ENCODE measurements at regions not wholly inside any gene's neighbourhood (a gene's known extent, or its start where the extent isn't known, plus 50 kb on each side); places are given as distances from the start of the nearest gene placed in this dataset.

GRCh38 chr2:30310371-30310770 is 79.0 kb downstream of the LBH start:
- H3K9me3 ChIP-seq (ENCODE audit: control insufficient read depth, low read length): no peaks in the 10 kb centered on the region
- no peak overlapping the region for H2AFZ ChIP-seq
- TF ChIP-seq CTCF (IDR thresholded peaks at IDR 0.05): no peak
- no peaks in the 10 kb centered on the region for H3K27me3 ChIP-seq (ENCODE audit: control insufficient read depth, insufficient read depth, low read length)
- no peaks in the 10 kb centered on the region for H3K79me2 ChIP-seq
- H3K36me3 ChIP-seq (ENCODE audit: control insufficient read depth, insufficient read depth, low read length): no peaks in the 10 kb centered on the region
- no peak overlapping the region for H3K4me3 ChIP-seq (ENCODE audit: low read depth, low read length)
- no peak overlapping the region for H3K27ac ChIP-seq
- H3K4me1 ChIP-seq: no peaks in the 10 kb centered on the region
- no peak overlapping the region for H3K4me2 ChIP-seq (ENCODE audit: low read length)
- H3K9ac ChIP-seq: no peak overlapping the region

- H3K4me1 ChIP-seq: no peaks in the 10 kb centered on the region
- H3K79me2 ChIP-seq: no peaks in the 10 kb centered on the region
- TF ChIP-seq CTCF (IDR thresholded peaks at IDR 0.05): no peak
- no peaks in the 10 kb centered on the region for H3K9me3 ChIP-seq (ENCODE audit: control insufficient read depth, low read length)
- no peaks in the 10 kb centered on the region for H3K27me3 ChIP-seq (ENCODE audit: control insufficient read depth, insufficient read depth, low read length)
- H3K4me3 ChIP-seq (ENCODE audit: low read depth, low read length): no peak overlapping the region
- H3K9ac ChIP-seq: no peak overlapping the region
- H2AFZ ChIP-seq: no peak overlapping the region
- H3K4me2 ChIP-seq (ENCODE audit: low read length): no peak overlapping the region
- H3K27ac ChIP-seq: no peak overlapping the region
- H3K36me3 ChIP-seq (ENCODE audit: control insufficient read depth, insufficient read depth, low read length): no peaks in the 10 kb centered on the region
These were observed 79.6 kb downstream of the LBH start for GRCh38 chr2:30310955-30311354.

- H3K4me3 ChIP-seq (ENCODE audit: low read depth, low read length): no peak overlapping the region
- no peaks in the 10 kb centered on the region for H3K79me2 ChIP-seq
- H3K36me3 ChIP-seq (ENCODE audit: control insufficient read depth, insufficient read depth, low read length): no peaks in the 10 kb centered on the region
- no peak overlapping the region for H3K4me2 ChIP-seq (ENCODE audit: low read length)
- H3K27me3 ChIP-seq (ENCODE audit: control insufficient read depth, insufficient read depth, low read length): no peaks in the 10 kb centered on the region
- no peaks in the 10 kb centered on the region for H3K4me1 ChIP-seq
- no peak overlapping the region for H2AFZ ChIP-seq
- TF ChIP-seq CTCF (IDR thresholded peaks at IDR 0.05): no peak
- H3K9me3 ChIP-seq (ENCODE audit: control insufficient read depth, low read length): no peaks in the 10 kb centered on the region
- no peak overlapping the region for H3K9ac ChIP-seq
- H3K27ac ChIP-seq: no peak overlapping the region
These were observed 80.4 kb downstream of the LBH start for GRCh38 chr2:30311711-30312110.

GRCh38 chr2:30312916-30313315 is 81.6 kb downstream of the LBH start:
- no peaks in the 10 kb centered on the region for H3K9me3 ChIP-seq (ENCODE audit: control insufficient read depth, low read length)
- H3K9ac ChIP-seq: no peak overlapping the region
- H3K4me1 ChIP-seq: no peaks in the 10 kb centered on the region
- H3K27me3 ChIP-seq (ENCODE audit: control insufficient read depth, insufficient read depth, low read length): no peaks in the 10 kb centered on the region
- no peaks in the 10 kb centered on the region for H3K36me3 ChIP-seq (ENCODE audit: control insufficient read depth, insufficient read depth, low read length)
- no peak for TF ChIP-seq CTCF (IDR thresholded peaks at IDR 0.05)
- H3K79me2 ChIP-seq: no peaks in the 10 kb centered on the region
- no peak overlapping the region for H2AFZ ChIP-seq
- H3K27ac ChIP-seq: no peak overlapping the region
- H3K4me3 ChIP-seq (ENCODE audit: low read depth, low read length): no peak overlapping the region
- no peak overlapping the region for H3K4me2 ChIP-seq (ENCODE audit: low read length)

GRCh38 chr2:30314981-30315380 is 83.6 kb downstream of the LBH start:
- H2AFZ ChIP-seq: no peak overlapping the region
- H3K4me3 ChIP-seq (ENCODE audit: low read depth, low read length): no peak overlapping the region
- TF ChIP-seq CTCF (IDR thresholded peaks at IDR 0.05): no peak
- no peak overlapping the region for H3K4me2 ChIP-seq (ENCODE audit: low read length)
- no peak overlapping the region for H3K27ac ChIP-seq
- no peak overlapping the region for H3K9ac ChIP-seq
- no peaks in the 10 kb centered on the region for H3K36me3 ChIP-seq (ENCODE audit: control insufficient read depth, insufficient read depth, low read length)
- no peaks in the 10 kb centered on the region for H3K27me3 ChIP-seq (ENCODE audit: control insufficient read depth, insufficient read depth, low read length)
- H3K4me1 ChIP-seq: no peaks in the 10 kb centered on the region
- no peaks in the 10 kb centered on the region for H3K79me2 ChIP-seq
- no peaks in the 10 kb centered on the region for H3K9me3 ChIP-seq (ENCODE audit: control insufficient read depth, low read length)
